ENCODE measurements at regions not wholly inside any gene's neighbourhood (a gene's known extent, or its start where the extent isn't known, plus 50 kb on each side); places are given as distances from the start of the nearest gene placed in this dataset.
"Not testable (repeated sequence)": the region's sequence is repeated elsewhere in the genome, so short reads cannot be mapped to it uniquely, and the experiment has no call there.

GRCh38 chr1:209202321-209202720 is 381.2 kb upstream of the CAMK1G start:
- TF ChIP-seq, protein P1, sequence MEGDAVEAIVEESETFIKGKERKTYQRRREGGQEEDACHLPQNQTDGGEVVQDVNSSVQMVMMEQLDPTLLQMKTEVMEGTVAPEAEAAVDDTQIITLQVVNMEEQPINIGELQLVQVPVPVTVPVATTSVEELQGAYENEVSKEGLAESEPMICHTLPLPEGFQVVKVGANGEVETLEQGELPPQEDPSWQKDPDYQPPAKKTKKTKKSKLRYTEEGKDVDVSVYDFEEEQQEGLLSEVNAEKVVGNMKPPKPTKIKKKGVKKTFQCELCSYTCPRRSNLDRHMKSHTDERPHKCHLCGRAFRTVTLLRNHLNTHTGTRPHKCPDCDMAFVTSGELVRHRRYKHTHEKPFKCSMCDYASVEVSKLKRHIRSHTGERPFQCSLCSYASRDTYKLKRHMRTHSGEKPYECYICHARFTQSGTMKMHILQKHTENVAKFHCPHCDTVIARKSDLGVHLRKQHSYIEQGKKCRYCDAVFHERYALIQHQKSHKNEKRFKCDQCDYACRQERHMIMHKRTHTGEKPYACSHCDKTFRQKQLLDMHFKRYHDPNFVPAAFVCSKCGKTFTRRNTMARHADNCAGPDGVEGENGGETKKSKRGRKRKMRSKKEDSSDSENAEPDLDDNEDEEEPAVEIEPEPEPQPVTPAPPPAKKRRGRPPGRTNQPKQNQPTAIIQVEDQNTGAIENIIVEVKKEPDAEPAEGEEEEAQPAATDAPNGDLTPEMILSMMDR (conservative IDR thresholded peaks at IDR 0.05) = not testable (repeated sequence)
- not testable (repeated sequence) for TF ChIP-seq EZH2 (IDR thresholded peaks at IDR 0.05; ENCODE audit: low read depth)

Measured in PC-9 (cell line).